Lower lobe of right lung (tissue), 2 donors: ENCODE measurements at regions not wholly inside any gene's neighbourhood (a gene's known extent, or its start where the extent isn't known, plus 50 kb on each side); places are given as distances from the start of the nearest gene placed in this dataset.
"Not testable (repeated sequence)": the region's sequence is repeated elsewhere in the genome, so short reads cannot be mapped to it uniquely, and the experiment has no call there.

ENCODE experiments used
- ATAC-seq, 2 donors: fragments of 200-7000 bp; cut with Tn5 transposase; one replicate each; pipeline ENCODE4 v1.9.1; 2020 to 2022; ENCODE audit warnings: mild to moderate bottlenecking in 2 of 2, moderate library complexity in 2 of 2
- DNase-seq: peaks from one replicate; pipeline ENCODE4 v3.0.0-alpha.2; 2020
- H3K27ac ChIP-seq: fragments of 200-600 bp; one replicate; pipeline ENCODE4 v1.8.0; 2022
- H3K27me3 ChIP-seq: fragments of 200-600 bp; one replicate; pipeline ENCODE4 v1.8.0; 2022; ENCODE audit warnings: low read depth
- H3K36me3 ChIP-seq: fragments of 200-600 bp; one replicate; pipeline ENCODE4 v1.8.0; 2022; ENCODE audit warnings: mild to moderate bottlenecking
- H3K4me1 ChIP-seq: fragments of 200-600 bp; one replicate; pipeline ENCODE4 v1.8.0; 2022
- H3K4me3 ChIP-seq: fragments of 200-600 bp; one replicate; pipeline ENCODE4 v1.8.0; 2022; ENCODE audit warnings: mild to moderate bottlenecking
- H3K9me3 ChIP-seq: fragments of 200-600 bp; one replicate; pipeline ENCODE4 v1.8.0; 2022
- CTCF ChIP-seq: fragments of 200-600 bp; IDR thresholded peaks from one replicate; pipeline ENCODE4 v1.8.0; 2022; ENCODE audit warnings: antibody characterized with exemption, mild to moderate bottlenecking
- intact Hi-C: fragments of 100-400 bp; cut with DNase I; formaldehyde crosslinking; loops from one replicate; pipeline ENCODE4 v1.11.0; 2022
- donor health status: DM: no; HTN: yes; CAD: no; lungs with severe emphysema.

GRCh38 chr9:88628114-88628513 is 93.1 kb downstream of the NXNL2 start:
- H3K36me3 ChIP-seq, result no peaks in the 10 kb centered on the region
- H3K4me3 ChIP-seq, result no peak overlapping the region
- H3K9me3 ChIP-seq, result no peaks in the 10 kb centered on the region
- no peak overlapping the region for H3K27ac ChIP-seq
- DNase-seq (no peak), ATAC-seq (no peak)
- intact Hi-C loops, result no loop called here
- TF ChIP-seq CTCF, result no peak
- H3K27me3 ChIP-seq, result no peaks in the 10 kb centered on the region
- H3K4me1 ChIP-seq, result no peaks in the 10 kb centered on the region

GRCh38 chr9:88628811-88629210 is 93.8 kb downstream of the NXNL2 start:
- no peak overlapping the region for H3K4me3 ChIP-seq
- no peaks in the 10 kb centered on the region for H3K9me3 ChIP-seq
- no peaks in the 10 kb centered on the region for H3K4me1 ChIP-seq
- H3K36me3 ChIP-seq, result no peaks in the 10 kb centered on the region
- no peak overlapping the region for H3K27ac ChIP-seq
- intact Hi-C loops, result no loop called here
- H3K27me3 ChIP-seq, result no peaks in the 10 kb centered on the region
- DNase-seq, result no peak
- no peak for ATAC-seq
- no peak for TF ChIP-seq CTCF

- H3K4me1 ChIP-seq, H3K36me3 ChIP-seq, ATAC-seq, H3K4me3 ChIP-seq, intact Hi-C loops, DNase-seq, H3K9me3 ChIP-seq, H3K27me3 ChIP-seq, H3K27ac ChIP-seq: not testable (repeated sequence)
Observed at GRCh38 chr9:88630574-88630973, 95.6 kb downstream of the NXNL2 start.

GRCh38 chr9:88635151-88635550 is 100.2 kb downstream of the NXNL2 start:
- intact Hi-C loops, result no loop called here
- H3K36me3 ChIP-seq, result no peaks in the 10 kb centered on the region

GRCh38 chr9:88641456-88642240 is 106.7 kb downstream of the NXNL2 start:
- no peaks in the 10 kb centered on the region for H3K36me3 ChIP-seq
- peaks cover 6% of the 10 kb centered on the region for H3K27me3 ChIP-seq
- intact Hi-C loops, result no loop called here
- no peak overlapping the region for H3K27ac ChIP-seq
- DNase-seq (no peak), ATAC-seq (no peak)
- H3K9me3 ChIP-seq, result peaks cover 6% of the 10 kb centered on the region
- H3K4me1 ChIP-seq, result no peaks in the 10 kb centered on the region
- no peak overlapping the region for H3K4me3 ChIP-seq
- TF ChIP-seq CTCF, result no peak

More at GRCh38 chr9:88635151-88635550, 100.2 kb downstream of the NXNL2 start:
- DNase-seq, result no peak
- no peak for ATAC-seq
- Histone ChIP-seq H3K4me1 (no peaks in the 10 kb centered on the region), H3K9me3 (peaks cover 6% of the 10 kb centered on the region), H3K4me3 (no peak overlapping the region), H3K27me3 (no peaks in the 10 kb centered on the region), H3K27ac (no peak overlapping the region)
- TF ChIP-seq CTCF, result no peak

- peaks cover 1% of the 10 kb centered on the region for H3K9me3 ChIP-seq
- intact Hi-C loops, result no loop called here
- DNase-seq (no peak), ATAC-seq (no peak)
- no peak overlapping the region for H3K4me3 ChIP-seq
- no peak overlapping the region for H3K27ac ChIP-seq
- H3K4me1 ChIP-seq, result no peaks in the 10 kb centered on the region
- TF ChIP-seq CTCF, result no peak
- H3K36me3 ChIP-seq, result no peaks in the 10 kb centered on the region
- H3K27me3 ChIP-seq, result peaks cover 6% of the 10 kb centered on the region
Observed at GRCh38 chr9:88642336-88642735, 107.4 kb downstream of the NXNL2 start.
